Liver (tissue), 8 donors: ENCODE measurements at regions not wholly inside any gene's neighbourhood (a gene's known extent, or its start where the extent isn't known, plus 50 kb on each side); places are given as distances from the start of the nearest gene placed in this dataset.

Experiments
- DNase-seq: peaks from one replicate; pipeline ENCODE4 v3.0.0-alpha.2; 2017; ENCODE audit warnings: low spot score
- H3K27ac ChIP-seq, 2 donors: one replicate each; pipeline ENCODE4 v1.7.0; 2013; ENCODE audit warnings: inconsistent platforms in 2 of 2, low read length in 2 of 2, control low read depth in 1 of 2, low read depth in 1 of 2, mild to moderate bottlenecking in 1 of 2
- H3K27me3 ChIP-seq, 4 donors: one replicate each; pipeline versions ENCODE4 v1.6.1 to v1.7.0; 2013; ENCODE audit warnings: low read length in 3 of 4, inconsistent platforms in 1 of 4, mild to moderate bottlenecking in 1 of 4, moderate library complexity in 1 of 4; ENCODE audit not compliant: control insufficient read depth in 4 of 4, insufficient read depth in 4 of 4
- H3K36me3 ChIP-seq, 4 donors: one replicate each; pipeline versions ENCODE4 v1.6.1 to v1.7.0; 2013; ENCODE audit warnings: low read length in 3 of 4, mild to moderate bottlenecking in 3 of 4, low read depth in 1 of 4, moderate library complexity in 1 of 4; ENCODE audit not compliant: control insufficient read depth in 4 of 4, insufficient read depth in 3 of 4
- H3K4me1 ChIP-seq, 4 donors: one replicate each; pipeline versions ENCODE4 v1.6.1 to v1.7.0; 2013; ENCODE audit warnings: low read length in 3 of 4, mild to moderate bottlenecking in 3 of 4, moderate library complexity in 1 of 4; ENCODE audit not compliant: control insufficient read depth in 4 of 4, insufficient read depth in 4 of 4
- H3K4me3 ChIP-seq, 3 donors: one replicate each; pipeline versions ENCODE4 v1.6.1 to v1.7.0; 2013; ENCODE audit warnings: low read length in 3 of 3, control low read depth in 1 of 3, low read depth in 1 of 3, mild to moderate bottlenecking in 1 of 3
- H3K9ac ChIP-seq, 2 donors: one replicate each; pipeline ENCODE4 v1.7.0; 2013; ENCODE audit warnings: low read length in 2 of 2, mild to moderate bottlenecking in 2 of 2, moderate library complexity in 2 of 2, control low read depth in 1 of 2, low read depth in 1 of 2
- H3K9me3 ChIP-seq, 4 donors: one replicate each; pipeline versions ENCODE4 v1.6.1 to v1.7.0; 2013; ENCODE audit warnings: low read length in 3 of 4; ENCODE audit not compliant: control insufficient read depth in 4 of 4
- FOXA1 ChIP-seq: IDR thresholded peaks from 2 replicates; pipeline ENCODE4 v1.6.1; 2016; ENCODE audit warnings: antibody characterized with exemption
- FOXA2 ChIP-seq: IDR thresholded peaks from 2 replicates; pipeline ENCODE4 v1.6.1; 2016; ENCODE audit warnings: antibody characterized with exemption
- GABPA ChIP-seq, 2 donors: IDR thresholded peaks in 1 of 2; conservative IDR thresholded peaks in 1 of 2; 2 replicates each; pipeline ENCODE4 v1.6.1; 2016; ENCODE audit warnings: antibody characterized with exemption in 2 of 2, mild to moderate bottlenecking in 1 of 2, moderate library complexity in 1 of 2
- NR2F2 ChIP-seq: IDR thresholded peaks from 2 replicates; pipeline ENCODE4 v1.6.1; 2016; ENCODE audit warnings: antibody characterized with exemption
- RAD21 ChIP-seq, 2 donors: IDR thresholded peaks; 2 replicates each; pipeline ENCODE4 v1.6.1; 2016; ENCODE audit warnings: antibody characterized with exemption in 2 of 2, mild to moderate bottlenecking in 2 of 2
- RXRA ChIP-seq, 2 donors: IDR thresholded peaks; 2 replicates each; pipeline ENCODE4 v1.6.1; 2017 to 2018; ENCODE audit warnings: antibody characterized with exemption in 2 of 2, mild to moderate bottlenecking in 1 of 2
- YY1 ChIP-seq: IDR thresholded peaks from 2 replicates; pipeline ENCODE4 v1.6.1; 2016; ENCODE audit warnings: antibody characterized with exemption, mild to moderate bottlenecking
- WGBS: extraction: QIAGEN DNeasy Blood & Tissue Kit; methylation state at CpG from one replicate; pipeline ENCODE4 v1.1.7; 2013; 5-methylcytosine and 5-hydroxymethylcytosine counted together
- TF ChIP-seq, protein P1 (sequence below): IDR thresholded peaks from 2 replicates; pipeline ENCODE4 v1.6.1; 2016; ENCODE audit warnings: antibody characterized with exemption
- TF ChIP-seq, protein P2 (sequence below): fragments of 150-350 bp; IDR thresholded peaks from 2 replicates; pipeline ENCODE4 v1.5.1; 2017; ENCODE audit warnings: improper control_type of control experiment, low read depth, low read length; ENCODE audit not compliant: missing input control
- TF ChIP-seq, protein P3 (sequence below): IDR thresholded peaks from 2 replicates; pipeline ENCODE4 v1.6.1; 2016; ENCODE audit warnings: antibody characterized with exemption
- TF ChIP-seq, protein P4 (sequence below): IDR thresholded peaks from 2 replicates; pipeline ENCODE4 v1.6.1; 2016; ENCODE audit warnings: antibody characterized with exemption
- TF ChIP-seq, protein P5 (sequence below): IDR thresholded peaks from 2 replicates; pipeline ENCODE4 v1.6.1; 2016; ENCODE audit warnings: antibody characterized with exemption, mild to moderate bottlenecking
- donor health status: healthy.
- donor health status: healthy.
- donor health status: healthy.
- donor health status: healthy.
- donor health status: healthy.

DNA sequence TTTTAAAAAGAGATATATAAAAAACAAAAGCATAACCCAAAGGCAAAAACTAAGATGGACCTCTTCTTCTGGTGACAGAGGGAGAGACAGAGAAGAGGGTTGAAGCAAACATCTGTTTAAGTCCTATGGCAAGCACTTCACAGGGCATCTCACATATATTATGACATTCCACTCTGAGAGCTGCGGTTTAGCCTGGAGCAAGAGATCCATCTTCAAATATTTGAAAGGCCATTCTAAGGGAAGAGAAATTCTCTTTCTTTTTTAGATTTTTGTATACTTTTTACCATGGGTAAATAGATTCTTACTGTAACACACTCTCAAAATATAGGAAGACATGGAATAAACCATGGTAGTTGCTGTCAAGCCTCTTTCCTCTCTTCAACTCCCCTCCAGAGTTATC is 204.1 kb downstream of the GXYLT1 start (continued):
- TF ChIP-seq, protein P1, sequence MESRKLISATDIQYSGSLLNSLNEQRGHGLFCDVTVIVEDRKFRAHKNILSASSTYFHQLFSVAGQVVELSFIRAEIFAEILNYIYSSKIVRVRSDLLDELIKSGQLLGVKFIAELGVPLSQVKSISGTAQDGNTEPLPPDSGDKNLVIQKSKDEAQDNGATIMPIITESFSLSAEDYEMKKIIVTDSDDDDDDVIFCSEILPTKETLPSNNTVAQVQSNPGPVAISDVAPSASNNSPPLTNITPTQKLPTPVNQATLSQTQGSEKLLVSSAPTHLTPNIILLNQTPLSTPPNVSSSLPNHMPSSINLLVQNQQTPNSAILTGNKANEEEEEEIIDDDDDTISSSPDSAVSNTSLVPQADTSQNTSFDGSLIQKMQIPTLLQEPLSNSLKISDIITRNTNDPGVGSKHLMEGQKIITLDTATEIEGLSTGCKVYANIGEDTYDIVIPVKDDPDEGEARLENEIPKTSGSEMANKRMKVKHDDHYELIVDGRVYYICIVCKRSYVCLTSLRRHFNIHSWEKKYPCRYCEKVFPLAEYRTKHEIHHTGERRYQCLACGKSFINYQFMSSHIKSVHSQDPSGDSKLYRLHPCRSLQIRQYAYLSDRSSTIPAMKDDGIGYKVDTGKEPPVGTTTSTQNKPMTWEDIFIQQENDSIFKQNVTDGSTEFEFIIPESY, result no peak
- no peak for TF ChIP-seq FOXA2
- no peak for TF ChIP-seq YY1
- TF ChIP-seq, protein P2, sequence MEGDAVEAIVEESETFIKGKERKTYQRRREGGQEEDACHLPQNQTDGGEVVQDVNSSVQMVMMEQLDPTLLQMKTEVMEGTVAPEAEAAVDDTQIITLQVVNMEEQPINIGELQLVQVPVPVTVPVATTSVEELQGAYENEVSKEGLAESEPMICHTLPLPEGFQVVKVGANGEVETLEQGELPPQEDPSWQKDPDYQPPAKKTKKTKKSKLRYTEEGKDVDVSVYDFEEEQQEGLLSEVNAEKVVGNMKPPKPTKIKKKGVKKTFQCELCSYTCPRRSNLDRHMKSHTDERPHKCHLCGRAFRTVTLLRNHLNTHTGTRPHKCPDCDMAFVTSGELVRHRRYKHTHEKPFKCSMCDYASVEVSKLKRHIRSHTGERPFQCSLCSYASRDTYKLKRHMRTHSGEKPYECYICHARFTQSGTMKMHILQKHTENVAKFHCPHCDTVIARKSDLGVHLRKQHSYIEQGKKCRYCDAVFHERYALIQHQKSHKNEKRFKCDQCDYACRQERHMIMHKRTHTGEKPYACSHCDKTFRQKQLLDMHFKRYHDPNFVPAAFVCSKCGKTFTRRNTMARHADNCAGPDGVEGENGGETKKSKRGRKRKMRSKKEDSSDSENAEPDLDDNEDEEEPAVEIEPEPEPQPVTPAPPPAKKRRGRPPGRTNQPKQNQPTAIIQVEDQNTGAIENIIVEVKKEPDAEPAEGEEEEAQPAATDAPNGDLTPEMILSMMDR, result no peak
- TF ChIP-seq GABPA (IDR thresholded peaks at IDR 0.05 in 1 of 2, conservative IDR thresholded peaks at IDR 0.05 in 1 of 2), result no peak
- TF ChIP-seq RXRA (IDR thresholded peaks at IDR 0.05), result no peak

DNA sequence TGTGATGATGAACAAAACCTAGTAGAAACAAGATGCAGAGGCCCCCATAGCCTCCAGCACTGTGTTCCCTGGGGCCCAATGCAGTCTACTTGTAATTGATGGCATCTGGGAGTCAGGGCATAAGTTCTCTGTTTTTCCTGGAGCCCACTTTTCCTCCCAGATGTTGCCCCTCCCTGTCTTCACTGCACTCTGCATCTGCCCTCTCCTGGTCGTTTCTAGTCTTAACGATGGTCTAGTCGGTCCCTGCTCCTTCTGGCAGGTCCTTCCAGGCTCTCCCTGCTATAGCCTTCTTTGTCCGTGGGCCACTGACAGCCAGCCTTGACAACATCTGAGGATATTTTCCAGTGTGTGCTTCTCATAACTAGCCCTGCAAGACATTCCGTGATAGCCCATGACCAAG is 208.3 kb downstream of the GXYLT1 start:
- peaks cover 0 to 6% (median 0%) of the 10 kb centered on the region in 4 donors for H3K4me1 ChIP-seq
- DNase-seq, result no peak
- H3K9ac ChIP-seq, result no peak overlapping the region
- H3K9me3 ChIP-seq, result peaks cover 0 to 1% (median 0%) of the 10 kb centered on the region in 4 donors
- H3K36me3 ChIP-seq, result no peaks in the 10 kb centered on the region
- 42% methylated on average over 5 of the region's 5 CpGs for WGBS
- no peaks in the 10 kb centered on the region for H3K27me3 ChIP-seq
- no peak overlapping the region for H3K27ac ChIP-seq
- H3K4me3 ChIP-seq, result no peak overlapping the region
- no peak for TF ChIP-seq FOXA1
- no peak for TF ChIP-seq RXRA (IDR thresholded peaks at IDR 0.05)
- TF ChIP-seq RAD21 (IDR thresholded peaks at IDR 0.05), result no peak
- no peak for TF ChIP-seq FOXA2
- TF ChIP-seq, protein P3, sequence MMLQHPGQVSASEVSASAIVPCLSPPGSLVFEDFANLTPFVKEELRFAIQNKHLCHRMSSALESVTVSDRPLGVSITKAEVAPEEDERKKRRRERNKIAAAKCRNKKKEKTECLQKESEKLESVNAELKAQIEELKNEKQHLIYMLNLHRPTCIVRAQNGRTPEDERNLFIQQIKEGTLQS, result no peak
- TF ChIP-seq NR2F2, result no peak

DNA sequence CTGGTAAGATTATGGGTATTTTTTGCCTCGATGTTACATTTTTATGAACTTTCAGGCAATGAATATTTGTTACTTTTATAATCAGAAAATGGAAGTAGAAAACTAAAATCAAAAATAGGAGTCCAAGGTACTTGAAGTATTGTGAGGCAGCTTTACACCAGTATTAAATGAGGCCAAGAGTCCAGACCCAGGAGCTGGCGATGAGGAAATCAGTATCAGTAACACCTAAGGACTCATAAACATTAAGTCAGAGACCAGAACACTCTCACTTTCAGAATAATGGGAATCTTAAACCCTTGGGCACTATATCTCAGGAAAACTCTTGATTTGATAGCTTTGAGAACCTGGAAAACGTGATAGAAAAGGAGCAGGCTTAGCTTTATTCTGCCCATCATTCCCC is 208.8 kb downstream of the GXYLT1 start:
- Histone ChIP-seq H3K36me3 (no peaks in the 10 kb centered on the region), H3K4me3 (no peak overlapping the region), H3K9me3 (peaks cover 0 to 1% (median 0%) of the 10 kb centered on the region in 4 donors), H3K9ac (no peak overlapping the region), H3K4me1 (peaks cover 0 to 6% (median 0%) of the 10 kb centered on the region in 4 donors), H3K27ac (no peak overlapping the region), H3K27me3 (no peaks in the 10 kb centered on the region)
- TF ChIP-seq, protein P4, sequence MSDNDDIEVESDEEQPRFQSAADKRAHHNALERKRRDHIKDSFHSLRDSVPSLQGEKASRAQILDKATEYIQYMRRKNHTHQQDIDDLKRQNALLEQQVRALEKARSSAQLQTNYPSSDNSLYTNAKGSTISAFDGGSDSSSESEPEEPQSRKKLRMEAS, result no peak
- TF ChIP-seq GABPA (IDR thresholded peaks at IDR 0.05 in 1 of 2, conservative IDR thresholded peaks at IDR 0.05 in 1 of 2), result no peak
- no peak for TF ChIP-seq YY1
- TF ChIP-seq, protein P5, sequence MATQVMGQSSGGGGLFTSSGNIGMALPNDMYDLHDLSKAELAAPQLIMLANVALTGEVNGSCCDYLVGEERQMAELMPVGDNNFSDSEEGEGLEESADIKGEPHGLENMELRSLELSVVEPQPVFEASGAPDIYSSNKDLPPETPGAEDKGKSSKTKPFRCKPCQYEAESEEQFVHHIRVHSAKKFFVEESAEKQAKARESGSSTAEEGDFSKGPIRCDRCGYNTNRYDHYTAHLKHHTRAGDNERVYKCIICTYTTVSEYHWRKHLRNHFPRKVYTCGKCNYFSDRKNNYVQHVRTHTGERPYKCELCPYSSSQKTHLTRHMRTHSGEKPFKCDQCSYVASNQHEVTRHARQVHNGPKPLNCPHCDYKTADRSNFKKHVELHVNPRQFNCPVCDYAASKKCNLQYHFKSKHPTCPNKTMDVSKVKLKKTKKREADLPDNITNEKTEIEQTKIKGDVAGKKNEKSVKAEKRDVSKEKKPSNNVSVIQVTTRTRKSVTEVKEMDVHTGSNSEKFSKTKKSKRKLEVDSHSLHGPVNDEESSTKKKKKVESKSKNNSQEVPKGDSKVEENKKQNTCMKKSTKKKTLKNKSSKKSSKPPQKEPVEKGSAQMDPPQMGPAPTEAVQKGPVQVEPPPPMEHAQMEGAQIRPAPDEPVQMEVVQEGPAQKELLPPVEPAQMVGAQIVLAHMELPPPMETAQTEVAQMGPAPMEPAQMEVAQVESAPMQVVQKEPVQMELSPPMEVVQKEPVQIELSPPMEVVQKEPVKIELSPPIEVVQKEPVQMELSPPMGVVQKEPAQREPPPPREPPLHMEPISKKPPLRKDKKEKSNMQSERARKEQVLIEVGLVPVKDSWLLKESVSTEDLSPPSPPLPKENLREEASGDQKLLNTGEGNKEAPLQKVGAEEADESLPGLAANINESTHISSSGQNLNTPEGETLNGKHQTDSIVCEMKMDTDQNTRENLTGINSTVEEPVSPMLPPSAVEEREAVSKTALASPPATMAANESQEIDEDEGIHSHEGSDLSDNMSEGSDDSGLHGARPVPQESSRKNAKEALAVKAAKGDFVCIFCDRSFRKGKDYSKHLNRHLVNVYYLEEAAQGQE, result no peak
- DNase-seq, result no peak
- 56% methylated on average over 3 of the region's 3 CpGs for WGBS
